PC-9 (cell line): ENCODE measurements at regions not wholly inside any gene's neighbourhood (a gene's known extent, or its start where the extent isn't known, plus 50 kb on each side); places are given as distances from the start of the nearest gene placed in this dataset.

Experiments
- BruUV-seq: library from RNA; stranded (reverse); fragments of 400-500 nt; replicated peaks from 2 replicates; lab custom pipeline; 2021; lab: Mats Ljungman, UMichigan
- CTCF ChIA-PET: fragments of 300-600 bp; sonication (Branson Sonifier 250); formaldehyde crosslinking; loops from one replicate; lab custom pipeline; 2022; ENCODE audit warnings: antibody characterized with exemption; lab: Charles Lee
- POLR2A ChIA-PET: fragments of 300-600 bp; sonication (Branson Sonifier 250); formaldehyde crosslinking; loops from one replicate; lab custom pipeline; 2022; ENCODE audit warnings: antibody characterized with exemption; ENCODE audit not compliant: unreplicated experiment; lab: Charles Lee
- DNase-seq, 2 experiments: peaks; one replicate each; pipeline versions ENCODE4 v3.0.0 to v3.0.0-alpha.2; 2015 to 2022; ENCODE audit warnings: mixed read lengths in 1 of 2
- H2AFZ ChIP-seq: fragments of 200-600 bp; sonication (generic); 2 replicates; pipeline ENCODE4 v1.8.1; 2017; ENCODE audit warnings: antibody characterized with exemption
- H3F3A ChIP-seq: fragments of 200-600 bp; sonication (generic); 2 replicates; pipeline ENCODE4 v1.8.1; 2017; ENCODE audit warnings: antibody characterized with exemption, mild to moderate bottlenecking, low read depth; ENCODE audit not compliant: insufficient read depth
- H3K27ac ChIP-seq: fragments of 200-600 bp; sonication (generic); 2 replicates; pipeline ENCODE4 v1.6.1; 2016; ENCODE audit warnings: mixed run types
- H3K27me3 ChIP-seq: fragments of 200-600 bp; sonication (generic); 2 replicates; pipeline ENCODE4 v1.6.1; 2016; ENCODE audit warnings: low read depth, mixed run types; ENCODE audit not compliant: insufficient read depth
- H3K36me3 ChIP-seq: fragments of 200-600 bp; sonication (generic); 2 replicates; pipeline ENCODE4 v1.6.1; 2016; ENCODE audit warnings: low read depth, mixed run types
- H3K4me1 ChIP-seq: fragments of 200-600 bp; sonication (generic); replicated peaks from 2 replicates; pipeline ENCODE4 v1.6.1; 2016; ENCODE audit warnings: mixed run types; ENCODE audit not compliant: insufficient read depth
- H3K4me2 ChIP-seq: fragments of 200-600 bp; sonication (generic); 2 replicates; pipeline ENCODE4 v1.6.1; 2017; ENCODE audit warnings: mixed run types
- H3K4me3 ChIP-seq: fragments of 200-600 bp; sonication (generic); 2 replicates; pipeline ENCODE4 v1.6.1; 2016; ENCODE audit warnings: mixed run types
- H3K79me2 ChIP-seq: fragments of 200-600 bp; sonication (generic); 2 replicates; pipeline ENCODE4 v1.6.1; 2017; ENCODE audit warnings: low read depth, mixed run types
- H3K9me2 ChIP-seq: fragments of 200-600 bp; sonication (generic); 2 replicates; pipeline ENCODE4 v1.8.1; 2017; ENCODE audit warnings: mild to moderate bottlenecking; ENCODE audit not compliant: insufficient read depth
- H3K9me3 ChIP-seq: fragments of 200-600 bp; sonication (generic); 2 replicates; pipeline ENCODE4 v1.8.1; 2016; ENCODE audit warnings: low read depth; ENCODE audit not compliant: insufficient read depth
- H4K20me1 ChIP-seq: fragments of 200-600 bp; sonication (generic); 2 replicates; pipeline ENCODE4 v1.8.1; 2017; ENCODE audit not compliant: insufficient read depth
- EZH2 ChIP-seq: fragments of 200-600 bp; sonication (generic); IDR thresholded peaks from 2 replicates; pipeline ENCODE4 v1.8.0; 2017; ENCODE audit warnings: antibody characterized with exemption, low read depth
- intact Hi-C: fragments of 100-400 bp; cut with micrococcal nuclease; formaldehyde crosslinking; loops from one replicate; pipeline ENCODE4 v1.10.0; 2022; ENCODE audit not compliant: unreplicated experiment
- TF ChIP-seq, protein P1 (sequence below): fragments of 200-600 bp; sonication (generic); conservative IDR thresholded peaks from 2 replicates; pipeline ENCODE4 v1.6.1; 2017; ENCODE audit warnings: mixed run types, antibody characterized with exemption, mild to moderate bottlenecking, moderate library complexity

DNA sequence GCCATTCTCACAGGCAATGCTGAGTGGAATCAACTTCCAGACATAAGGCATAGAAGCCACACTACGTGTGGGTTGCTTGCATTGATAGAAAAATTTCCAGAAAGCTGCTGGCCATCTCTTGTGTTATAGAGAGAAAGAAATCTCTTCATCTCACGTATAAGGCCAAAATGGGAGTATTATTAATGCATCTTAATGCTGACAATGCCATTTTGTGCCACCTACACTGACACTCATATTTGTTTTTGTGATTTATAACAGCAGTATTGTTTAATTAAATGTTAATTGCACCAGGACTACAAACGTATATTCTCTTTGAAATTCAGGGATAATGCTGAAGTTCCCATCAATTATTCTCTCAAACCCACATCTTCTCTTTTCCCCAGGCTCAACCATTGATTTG lies 56.1 kb upstream of the TMEM132D start:
- Histone ChIP-seq H3F3A (no peaks in the 10 kb centered on the region), H3K4me3 (no peak overlapping the region), H3K27me3 (no peaks in the 10 kb centered on the region; the same call in 1 of the 2 replicates), H3K9me3 (no peaks in the 10 kb centered on the region), H3K79me2 (no peaks in the 10 kb centered on the region), H4K20me1 (no peaks in the 10 kb centered on the region), H3K36me3 (no peaks in the 10 kb centered on the region), H2AFZ (no peak overlapping the region), H3K4me1 (no peaks in the 10 kb centered on the region), H3K27ac (no peak overlapping the region), H3K9me2 (no peaks in the 10 kb centered on the region), H3K4me2 (no peak overlapping the region)
- TF ChIP-seq, protein P1, sequence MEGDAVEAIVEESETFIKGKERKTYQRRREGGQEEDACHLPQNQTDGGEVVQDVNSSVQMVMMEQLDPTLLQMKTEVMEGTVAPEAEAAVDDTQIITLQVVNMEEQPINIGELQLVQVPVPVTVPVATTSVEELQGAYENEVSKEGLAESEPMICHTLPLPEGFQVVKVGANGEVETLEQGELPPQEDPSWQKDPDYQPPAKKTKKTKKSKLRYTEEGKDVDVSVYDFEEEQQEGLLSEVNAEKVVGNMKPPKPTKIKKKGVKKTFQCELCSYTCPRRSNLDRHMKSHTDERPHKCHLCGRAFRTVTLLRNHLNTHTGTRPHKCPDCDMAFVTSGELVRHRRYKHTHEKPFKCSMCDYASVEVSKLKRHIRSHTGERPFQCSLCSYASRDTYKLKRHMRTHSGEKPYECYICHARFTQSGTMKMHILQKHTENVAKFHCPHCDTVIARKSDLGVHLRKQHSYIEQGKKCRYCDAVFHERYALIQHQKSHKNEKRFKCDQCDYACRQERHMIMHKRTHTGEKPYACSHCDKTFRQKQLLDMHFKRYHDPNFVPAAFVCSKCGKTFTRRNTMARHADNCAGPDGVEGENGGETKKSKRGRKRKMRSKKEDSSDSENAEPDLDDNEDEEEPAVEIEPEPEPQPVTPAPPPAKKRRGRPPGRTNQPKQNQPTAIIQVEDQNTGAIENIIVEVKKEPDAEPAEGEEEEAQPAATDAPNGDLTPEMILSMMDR: no peak
- no peak for TF ChIP-seq EZH2
- POLR2A ChIA-PET: no interaction called here
- no TSS peak for BruUV-seq
- no peak for DNase-seq
- intact Hi-C loops: no loop called here
- CTCF ChIA-PET: no interaction called here

DNA sequence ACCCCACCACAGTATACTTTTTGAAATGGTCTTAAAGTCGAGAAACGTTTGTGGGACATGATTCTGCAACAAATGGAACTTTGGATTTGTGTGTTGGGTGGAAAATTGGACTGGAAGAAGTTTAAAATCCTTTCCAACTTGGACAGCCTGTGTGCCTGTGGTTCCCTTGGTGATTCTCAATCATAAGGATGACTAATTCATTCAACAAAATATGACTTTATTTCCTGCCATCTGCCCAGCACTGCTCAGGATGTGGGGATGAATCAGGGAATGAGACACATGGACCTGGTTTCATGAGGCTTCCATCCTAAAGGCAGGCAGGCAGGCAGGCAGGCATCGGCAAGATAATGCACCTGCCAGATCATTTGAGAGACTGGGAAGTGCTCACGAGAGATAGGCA lies 57.3 kb upstream of the TMEM132D start:
- no peak for DNase-seq
- CTCF ChIA-PET: no interaction called here
- POLR2A ChIA-PET: no interaction called here
- Histone ChIP-seq H3K79me2 (no peaks in the 10 kb centered on the region), H4K20me1 (no peaks in the 10 kb centered on the region), H3K4me1 (no peaks in the 10 kb centered on the region), H3K4me2 (no peak overlapping the region), H2AFZ (no peak overlapping the region), H3K4me3 (no peak overlapping the region), H3K27me3 (no peaks in the 10 kb centered on the region; the same call in 1 of the 2 replicates), H3K9me3 (no peaks in the 10 kb centered on the region), H3K9me2 (no peaks in the 10 kb centered on the region), H3K27ac (no peak overlapping the region), H3F3A (no peaks in the 10 kb centered on the region), H3K36me3 (no peaks in the 10 kb centered on the region)
- no TSS peak for BruUV-seq
- TF ChIP-seq, protein P1: no peak
- TF ChIP-seq EZH2: no peak
- intact Hi-C loops: no loop called here

DNA sequence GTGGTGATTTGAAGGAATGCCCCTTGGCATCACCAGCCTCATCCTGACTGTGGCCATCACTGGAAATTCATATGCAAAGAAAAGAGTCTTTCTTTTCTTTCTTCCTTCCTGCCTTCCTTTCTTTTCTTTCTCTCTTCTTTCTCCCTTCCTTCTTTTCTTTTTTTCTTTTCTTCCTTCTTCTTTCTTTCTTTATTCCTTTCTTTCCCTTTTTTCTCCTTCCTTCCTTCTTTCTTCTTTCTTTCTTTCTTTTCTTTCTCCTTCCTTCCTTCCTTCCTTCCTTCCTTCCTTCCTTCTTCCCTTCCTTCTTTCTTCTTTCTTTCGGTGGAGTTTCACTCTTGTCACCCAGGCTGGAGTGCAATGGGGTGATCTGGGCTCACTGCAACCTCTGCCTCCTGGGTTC lies 58.0 kb upstream of the TMEM132D start:
- Histone ChIP-seq H3K27me3 (no peaks in the 10 kb centered on the region; the same call in 1 of the 2 replicates), H3K27ac (no peak overlapping the region), H3K4me2 (no peak overlapping the region), H3K36me3 (no peaks in the 10 kb centered on the region), H3K4me1 (no peaks in the 10 kb centered on the region), H2AFZ (no peak overlapping the region), H3K4me3 (no peak overlapping the region), H3K79me2 (no peaks in the 10 kb centered on the region), H3K9me2 (no peaks in the 10 kb centered on the region), H3F3A (no peaks in the 10 kb centered on the region), H3K9me3 (no peaks in the 10 kb centered on the region), H4K20me1 (no peaks in the 10 kb centered on the region)
- ChIA-PET CTCF (no interaction called here), POLR2A (no interaction called here)
- DNase-seq: no peak
- BruUV-seq: no TSS peak
- intact Hi-C loops: no loop called here
- no peak for TF ChIP-seq EZH2
- TF ChIP-seq, protein P1: no peak
